Breast epithelium (tissue), 3 donors: ENCODE measurements at regions not wholly inside any gene's neighbourhood (a gene's known extent, or its start where the extent isn't known, plus 50 kb on each side); places are given as distances from the start of the nearest gene placed in this dataset.

Experiments
- POLR2A ChIP-seq: fragments of 450-650 bp; IDR thresholded peaks from one replicate; pipeline ENCODE4 v1.6.1; 2016; ENCODE audit warnings: antibody characterized with exemption, mild to moderate bottlenecking, moderate library complexity
- POLR2AphosphoS5 ChIP-seq, 3 donors: sonication (generic); formaldehyde crosslinking; IDR thresholded peaks; one replicate each; pipeline ENCODE4 v1.6.1; 2017; ENCODE audit warnings: antibody characterized with exemption in 3 of 3
- TF ChIP-seq, protein P1 (sequence below), 3 donors: fragments of 450-650 bp; IDR thresholded peaks; one replicate each; pipeline ENCODE4 v1.5.1; 2016 to 2017; ENCODE audit warnings: antibody characterized with exemption in 3 of 3, mild to moderate bottlenecking in 3 of 3, moderate library complexity in 3 of 3

DNA sequence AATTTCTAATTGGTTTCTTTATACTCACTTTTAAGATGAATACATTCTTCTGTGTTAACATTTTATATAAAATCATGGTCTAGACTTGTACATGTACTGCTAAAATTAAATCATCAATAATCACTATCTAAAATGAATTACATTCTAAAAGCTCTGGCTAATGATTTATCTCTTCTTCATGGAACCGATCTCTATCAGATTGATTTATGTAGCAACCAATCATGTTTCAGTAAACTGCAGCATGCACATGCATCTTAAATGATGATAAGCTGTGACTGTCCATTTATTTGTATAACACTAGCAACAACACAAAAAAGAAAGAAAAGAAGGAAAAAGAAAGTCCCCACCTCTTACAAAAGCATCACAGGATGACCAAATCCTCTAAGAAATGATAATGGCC is 669.2 kb downstream of the NR2F1-AS1 start:
- TF ChIP-seq POLR2A (no peak), POLR2AphosphoS5 (IDR thresholded peaks at IDR 0.05) (no peak)
- TF ChIP-seq, protein P1, sequence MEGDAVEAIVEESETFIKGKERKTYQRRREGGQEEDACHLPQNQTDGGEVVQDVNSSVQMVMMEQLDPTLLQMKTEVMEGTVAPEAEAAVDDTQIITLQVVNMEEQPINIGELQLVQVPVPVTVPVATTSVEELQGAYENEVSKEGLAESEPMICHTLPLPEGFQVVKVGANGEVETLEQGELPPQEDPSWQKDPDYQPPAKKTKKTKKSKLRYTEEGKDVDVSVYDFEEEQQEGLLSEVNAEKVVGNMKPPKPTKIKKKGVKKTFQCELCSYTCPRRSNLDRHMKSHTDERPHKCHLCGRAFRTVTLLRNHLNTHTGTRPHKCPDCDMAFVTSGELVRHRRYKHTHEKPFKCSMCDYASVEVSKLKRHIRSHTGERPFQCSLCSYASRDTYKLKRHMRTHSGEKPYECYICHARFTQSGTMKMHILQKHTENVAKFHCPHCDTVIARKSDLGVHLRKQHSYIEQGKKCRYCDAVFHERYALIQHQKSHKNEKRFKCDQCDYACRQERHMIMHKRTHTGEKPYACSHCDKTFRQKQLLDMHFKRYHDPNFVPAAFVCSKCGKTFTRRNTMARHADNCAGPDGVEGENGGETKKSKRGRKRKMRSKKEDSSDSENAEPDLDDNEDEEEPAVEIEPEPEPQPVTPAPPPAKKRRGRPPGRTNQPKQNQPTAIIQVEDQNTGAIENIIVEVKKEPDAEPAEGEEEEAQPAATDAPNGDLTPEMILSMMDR (IDR thresholded peaks at IDR 0.05): no peak
